ENCODE measurements at regions not wholly inside any gene's neighbourhood (a gene's known extent, or its start where the extent isn't known, plus 50 kb on each side); places are given as distances from the start of the nearest gene placed in this dataset.

DNA sequence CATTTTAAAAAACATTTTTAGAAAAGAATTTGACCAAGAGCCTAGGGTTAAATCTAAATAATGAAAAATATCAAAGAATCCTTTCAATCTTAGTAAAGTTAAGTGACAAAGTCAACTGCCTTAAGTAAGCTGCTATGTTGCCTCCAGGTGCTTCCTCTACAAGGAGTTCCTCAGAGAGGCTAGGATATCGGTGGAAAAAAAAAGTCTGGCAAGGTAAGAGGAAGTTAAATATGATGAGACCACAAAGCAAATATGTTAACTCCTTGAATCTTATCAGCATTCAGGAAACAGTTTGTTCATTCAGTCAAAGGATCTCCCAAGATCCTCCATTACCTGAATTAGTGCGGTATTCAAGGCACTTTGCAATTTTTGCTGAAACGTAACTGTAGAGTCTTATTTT lies 563.5 kb downstream of the PTPRC start:
- no peaks in the 10 kb centered on the region for H3K36me3 ChIP-seq (ENCODE audit: insufficient read depth, low read length)
- no peak for DNase-seq (ENCODE audit: low read depth, low spot score)
- no peak overlapping the region for H3K27ac ChIP-seq
- TF ChIP-seq EZH2 (IDR thresholded peaks at IDR 0.05) (no peak), FOXP2 (optimal IDR thresholded peaks at IDR 0.05; ENCODE audit: control extremely low read depth, extremely low read length, insufficient read depth) (no peak), POLR2AphosphoS5 (IDR thresholded peaks at IDR 0.05; ENCODE audit: borderline replicate concordance, low read depth, low read length) (no peak)
- H3K9ac ChIP-seq (ENCODE audit: insufficient read length): no peak overlapping the region
- H3K4me3 ChIP-seq: no peak overlapping the region
- no peaks in the 10 kb centered on the region for H3K9me3 ChIP-seq (ENCODE audit: low read depth, low read length)

- Histone ChIP-seq H3K4me3 (no peak overlapping the region), H3K36me3 (ENCODE audit: insufficient read depth, low read length) (no peaks in the 10 kb centered on the region), H3K9me3 (ENCODE audit: low read depth, low read length) (no peaks in the 10 kb centered on the region), H3K9ac (ENCODE audit: insufficient read length) (no peak overlapping the region), H3K27ac (no peak overlapping the region)
- no peak for DNase-seq (ENCODE audit: low read depth, low spot score)
- TF ChIP-seq FOXP2 (optimal IDR thresholded peaks at IDR 0.05; ENCODE audit: control extremely low read depth, extremely low read length, insufficient read depth): no peak
- no peak for TF ChIP-seq EZH2 (IDR thresholded peaks at IDR 0.05)
- TF ChIP-seq POLR2AphosphoS5 (IDR thresholded peaks at IDR 0.05; ENCODE audit: borderline replicate concordance, low read depth, low read length): no peak
Observed at GRCh38 chr1:199204231-199204630, 565.4 kb downstream of the PTPRC start.

DNA sequence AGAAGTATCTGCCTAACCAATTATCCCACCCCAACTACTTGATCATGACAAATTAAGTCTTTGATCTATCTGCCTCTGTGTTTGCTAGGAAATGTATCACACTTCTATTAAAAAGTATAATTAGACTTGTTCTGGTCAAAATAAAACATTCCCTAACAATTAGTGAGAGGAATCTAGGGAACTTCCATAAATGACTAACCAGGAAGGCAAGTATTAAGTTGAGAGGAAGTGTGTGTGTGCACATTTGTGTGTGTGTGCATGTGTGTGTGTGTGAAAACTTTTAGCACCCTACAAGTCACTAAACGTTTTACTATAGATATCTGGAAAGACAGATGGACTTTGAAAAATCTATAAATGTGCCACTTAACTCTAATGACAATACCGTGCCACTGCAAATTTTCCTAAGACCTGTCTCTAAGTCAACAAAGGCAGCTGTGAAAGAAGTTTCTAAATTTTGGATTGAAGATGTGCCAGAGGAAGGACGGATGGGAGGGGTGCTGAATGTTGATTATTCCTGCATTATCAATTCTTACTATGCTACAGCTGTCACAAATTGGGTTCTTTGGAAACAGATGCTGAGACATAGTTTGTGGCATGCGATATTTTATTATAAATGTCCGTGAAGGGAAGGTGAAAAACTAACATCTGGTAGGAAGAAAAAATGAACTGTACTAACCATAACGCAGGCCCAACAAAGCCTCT lies 567.1 kb downstream of the PTPRC start:
- Histone ChIP-seq H3K27ac (no peak overlapping the region), H3K9ac (ENCODE audit: insufficient read length) (no peak overlapping the region), H3K36me3 (ENCODE audit: insufficient read depth, low read length) (no peaks in the 10 kb centered on the region), H3K9me3 (ENCODE audit: low read depth, low read length) (no peaks in the 10 kb centered on the region), H3K4me3 (no peak overlapping the region)
- TF ChIP-seq POLR2AphosphoS5 (IDR thresholded peaks at IDR 0.05; ENCODE audit: borderline replicate concordance, low read depth, low read length) (no peak), FOXP2 (optimal IDR thresholded peaks at IDR 0.05; ENCODE audit: control extremely low read depth, extremely low read length, insufficient read depth) (no peak)
- DNase-seq (ENCODE audit: low read depth, low spot score): no peak

GRCh38 chr1:199208847-199209246 lies 570.0 kb downstream of the PTPRC start:
- DNase-seq (ENCODE audit: low read depth, low spot score): no peak
- TF ChIP-seq POLR2AphosphoS5 (IDR thresholded peaks at IDR 0.05; ENCODE audit: borderline replicate concordance, low read depth, low read length): no peak
- no peak for TF ChIP-seq EZH2 (IDR thresholded peaks at IDR 0.05)
- no peak for TF ChIP-seq FOXP2 (optimal IDR thresholded peaks at IDR 0.05; ENCODE audit: control extremely low read depth, extremely low read length, insufficient read depth)
- no peak overlapping the region for H3K27ac ChIP-seq

DNA sequence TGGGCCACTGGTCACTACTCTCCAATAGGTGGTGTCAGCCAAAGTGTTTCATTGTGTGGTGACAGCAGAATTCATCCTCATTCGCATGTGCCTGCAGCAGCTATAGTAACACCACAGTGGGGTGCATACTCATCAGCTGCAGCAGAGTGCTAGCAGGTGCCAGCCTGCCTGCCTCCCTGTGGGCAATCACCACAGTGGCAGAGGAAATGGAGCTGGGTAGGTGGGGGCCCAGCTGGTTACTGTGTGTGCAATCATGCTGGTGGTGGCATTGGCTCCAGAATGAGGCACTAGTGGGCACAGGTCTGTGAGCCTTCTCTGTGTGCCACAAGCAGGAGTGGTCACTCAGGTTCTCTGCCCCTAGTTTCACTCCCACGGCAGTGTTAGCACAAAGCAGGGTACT lies 579.2 kb downstream of the PTPRC start:
- no peak for DNase-seq (ENCODE audit: low read depth, low spot score)
- Histone ChIP-seq H3K9me3 (ENCODE audit: low read depth, low read length) (no peaks in the 10 kb centered on the region; the same call in 1 of the 2 replicates), H3K36me3 (ENCODE audit: insufficient read depth, low read length) (no peaks in the 10 kb centered on the region), H3K4me3 (no peak overlapping the region), H3K9ac (ENCODE audit: insufficient read length) (no peak overlapping the region), H3K27ac (no peak overlapping the region)
- TF ChIP-seq EZH2 (IDR thresholded peaks at IDR 0.05): no peak
- peak; percentile 31 for TF ChIP-seq FOXP2 (optimal IDR thresholded peaks at IDR 0.05; ENCODE audit: control extremely low read depth, extremely low read length, insufficient read depth)

More at GRCh38 chr1:199208847-199209246, 570.0 kb downstream of the PTPRC start:
- no peaks in the 10 kb centered on the region for H3K9me3 ChIP-seq (ENCODE audit: low read depth, low read length)
- H3K4me3 ChIP-seq: no peak overlapping the region
- H3K9ac ChIP-seq (ENCODE audit: insufficient read length): no peak overlapping the region
- no peaks in the 10 kb centered on the region for H3K36me3 ChIP-seq (ENCODE audit: insufficient read depth, low read length)

- Histone ChIP-seq H3K9ac (ENCODE audit: insufficient read length) (no peak overlapping the region), H3K4me3 (no peak overlapping the region), H3K36me3 (ENCODE audit: insufficient read depth, low read length) (no peaks in the 10 kb centered on the region), H3K27ac (no peak overlapping the region), H3K9me3 (ENCODE audit: low read depth, low read length) (no peaks in the 10 kb centered on the region; the same call in 1 of the 2 replicates)
- no peak for DNase-seq (ENCODE audit: low read depth, low spot score)
- TF ChIP-seq FOXP2 (optimal IDR thresholded peaks at IDR 0.05; ENCODE audit: control extremely low read depth, extremely low read length, insufficient read depth) (no peak), POLR2AphosphoS5 (IDR thresholded peaks at IDR 0.05; ENCODE audit: borderline replicate concordance, low read depth, low read length) (no peak), EZH2 (IDR thresholded peaks at IDR 0.05) (no peak)
Observed at GRCh38 chr1:199218533-199218932, 579.7 kb downstream of the PTPRC start.

DNA sequence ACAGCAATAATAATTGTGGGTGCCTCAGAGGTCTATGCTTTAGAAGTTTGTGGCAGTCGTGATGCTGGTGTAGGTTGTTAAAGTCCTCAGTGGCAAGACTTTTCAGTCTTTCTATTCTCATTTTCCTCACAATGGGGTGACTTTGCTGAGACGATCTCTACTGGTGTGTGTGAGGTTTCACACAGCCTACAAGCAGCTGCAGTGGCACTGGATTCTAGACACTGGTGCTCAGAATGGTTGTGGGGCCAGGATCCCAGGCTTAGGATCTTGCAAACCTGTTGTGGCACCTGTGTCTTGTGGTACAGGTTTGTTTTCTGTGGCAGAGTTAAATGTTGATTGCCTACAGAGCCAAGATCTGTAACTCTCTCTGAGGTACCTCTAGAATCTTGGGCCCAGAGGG lies 581.2 kb downstream of the PTPRC start:
- Histone ChIP-seq H3K27ac (no peak overlapping the region), H3K9me3 (ENCODE audit: low read depth, low read length) (no peaks in the 10 kb centered on the region; the same call in 1 of the 2 replicates), H3K4me3 (no peak overlapping the region), H3K36me3 (ENCODE audit: insufficient read depth, low read length) (no peaks in the 10 kb centered on the region), H3K9ac (ENCODE audit: insufficient read length) (no peak overlapping the region)
- no peak for DNase-seq (ENCODE audit: low read depth, low spot score)
- TF ChIP-seq EZH2 (IDR thresholded peaks at IDR 0.05): no peak
- no peak for TF ChIP-seq POLR2AphosphoS5 (IDR thresholded peaks at IDR 0.05; ENCODE audit: borderline replicate concordance, low read depth, low read length)
- no peak for TF ChIP-seq FOXP2 (optimal IDR thresholded peaks at IDR 0.05; ENCODE audit: control extremely low read depth, extremely low read length, insufficient read depth)

- no peaks in the 10 kb centered on the region; the same call in 1 of the 2 replicates for H3K9me3 ChIP-seq (ENCODE audit: low read depth, low read length)
- H3K36me3 ChIP-seq (ENCODE audit: insufficient read depth, low read length): no peaks in the 10 kb centered on the region
- TF ChIP-seq EZH2 (IDR thresholded peaks at IDR 0.05) (no peak), FOXP2 (optimal IDR thresholded peaks at IDR 0.05; ENCODE audit: control extremely low read depth, extremely low read length, insufficient read depth) (no peak), POLR2AphosphoS5 (IDR thresholded peaks at IDR 0.05; ENCODE audit: borderline replicate concordance, low read depth, low read length) (no peak)
- DNase-seq (ENCODE audit: low read depth, low spot score): no peak
- H3K9ac ChIP-seq (ENCODE audit: insufficient read length): no peak overlapping the region
- no peak overlapping the region for H3K27ac ChIP-seq
- no peak overlapping the region for H3K4me3 ChIP-seq
Observed at GRCh38 chr1:199221371-199222150, 582.7 kb downstream of the PTPRC start.

Data from SK-N-MC (cell line).